ENCODE measurements at regions not wholly inside any gene's neighbourhood (a gene's known extent, or its start where the extent isn't known, plus 50 kb on each side); places are given as distances from the start of the nearest gene placed in this dataset.
A peak's percentile ranks its signal among the peaks of the same experiment; 100 is the strongest.

DNA sequence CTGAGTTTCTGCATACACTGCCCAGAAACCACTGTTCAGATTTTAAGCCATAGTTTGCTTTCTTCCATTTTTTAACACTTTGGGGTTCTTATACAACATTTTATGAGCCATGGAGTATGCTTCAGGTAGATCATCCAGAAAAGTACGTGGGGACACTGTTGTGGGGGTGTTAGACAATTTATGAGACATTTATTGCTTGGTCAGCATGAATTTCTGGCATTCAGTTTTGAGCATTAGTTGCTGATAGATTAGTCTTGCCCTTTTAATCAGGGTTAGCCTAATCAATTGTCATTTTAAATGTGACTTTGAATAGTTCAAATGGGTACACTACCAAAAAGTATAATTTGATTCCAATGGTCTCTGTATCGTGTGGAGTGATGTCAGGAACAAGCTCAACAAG, 434.9 kb downstream of the GPM6A start:
- no peak for DNase-seq

DNA sequence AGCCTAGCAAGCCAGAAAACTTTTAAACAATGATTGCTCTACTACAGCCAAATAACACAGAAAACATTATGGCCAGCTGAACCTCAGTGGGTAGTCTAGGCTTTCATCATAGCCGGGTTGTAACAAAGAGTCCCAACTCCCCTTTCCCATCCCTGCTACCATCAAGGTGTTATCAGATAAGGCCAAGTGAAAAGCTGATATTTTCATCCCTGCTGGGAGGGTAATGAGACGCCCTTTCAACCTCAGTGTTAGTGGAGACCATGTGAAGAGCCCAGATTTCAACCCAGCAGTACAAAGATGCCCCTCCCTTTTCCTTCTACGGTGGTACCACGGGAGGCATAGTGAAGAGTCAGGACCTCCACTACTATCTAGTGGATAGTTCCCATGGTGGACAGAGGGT, 433.7 kb downstream of the GPM6A start:
- no peak for DNase-seq

- no peak for DNase-seq
Observed at GRCh38 chr4:175380841-175381240, 431.2 kb downstream of the GPM6A start.

DNA sequence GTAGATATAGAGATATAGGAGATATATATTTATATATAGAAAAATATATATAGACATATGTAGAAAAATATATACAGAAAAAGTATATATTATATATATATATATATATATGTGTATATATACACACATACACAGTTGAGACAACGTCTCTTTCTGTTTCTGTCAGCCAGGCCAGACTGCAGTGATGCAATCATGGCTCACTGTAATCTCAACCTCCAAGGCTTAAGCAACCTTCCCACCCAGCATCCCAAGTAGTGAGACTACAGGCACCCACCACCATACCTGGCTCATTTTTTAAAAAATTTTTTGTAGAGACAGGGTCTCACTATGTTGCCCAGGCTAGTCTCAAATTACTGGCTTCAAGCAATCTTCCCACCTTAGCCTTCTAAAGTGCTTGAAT, 426.3 kb downstream of the GPM6A start:
- no peak for DNase-seq

DNA sequence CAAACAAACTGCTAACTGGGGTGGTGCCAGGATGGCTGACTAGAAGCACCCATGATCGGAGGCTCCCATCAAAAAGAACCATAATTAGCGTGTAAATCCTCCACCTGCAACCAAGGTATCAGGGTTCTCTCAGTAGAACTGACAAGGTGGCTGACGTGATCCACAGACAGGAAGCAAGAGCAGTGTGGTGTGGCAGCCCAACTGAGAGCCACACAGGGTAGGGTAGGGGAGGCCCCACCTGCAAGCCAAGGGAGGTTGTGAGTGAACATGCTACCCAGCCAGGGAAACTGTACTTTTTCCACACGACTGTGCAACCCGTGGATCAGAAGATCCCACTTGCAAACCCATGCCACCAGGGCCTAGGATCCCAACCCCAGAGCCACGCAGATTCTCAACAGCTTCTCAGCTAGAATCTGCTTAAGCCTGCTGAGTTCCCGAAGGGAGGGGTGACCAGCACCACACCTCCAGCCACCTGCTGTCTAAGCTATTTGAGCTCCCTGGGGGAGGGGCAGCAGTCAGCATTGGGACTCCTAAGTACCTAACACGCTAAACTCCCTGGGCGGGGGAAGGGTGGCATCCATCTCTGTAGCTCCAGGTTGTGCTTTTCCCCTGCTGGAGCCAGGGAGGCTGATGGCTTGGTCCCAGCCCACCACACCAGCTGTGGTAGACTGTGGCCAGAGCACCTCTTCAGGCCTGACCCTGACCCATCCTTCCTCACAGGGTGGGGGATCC, 425.1 kb downstream of the GPM6A start:
- DNase-seq, result no peak

DNA sequence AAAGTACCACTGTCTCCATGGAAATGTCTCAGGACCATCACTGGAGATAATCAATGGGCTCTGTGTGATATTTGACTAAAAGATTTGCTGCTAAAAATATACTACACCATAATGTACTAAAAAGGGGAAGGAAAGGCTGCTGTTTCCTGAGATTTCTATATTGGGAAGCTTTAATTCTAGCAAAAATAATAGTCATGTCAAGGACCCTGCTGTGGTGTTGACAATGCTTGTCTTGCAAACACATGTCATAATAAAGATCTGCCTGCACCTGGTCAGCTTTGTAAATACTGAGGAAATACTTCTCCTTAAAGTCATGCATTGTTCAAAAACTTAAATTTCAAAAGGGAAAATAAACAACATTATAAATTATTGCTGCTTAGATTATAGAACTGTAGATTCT, 417.9 kb downstream of the GPM6A start:
- no peak for DNase-seq

- no peak for DNase-seq
Observed at GRCh38 chr4:175405961-175406360, 406.1 kb downstream of the GPM6A start.

- no peak for DNase-seq
Observed at GRCh38 chr4:175407926-175408325, 404.1 kb downstream of the GPM6A start.

DNA sequence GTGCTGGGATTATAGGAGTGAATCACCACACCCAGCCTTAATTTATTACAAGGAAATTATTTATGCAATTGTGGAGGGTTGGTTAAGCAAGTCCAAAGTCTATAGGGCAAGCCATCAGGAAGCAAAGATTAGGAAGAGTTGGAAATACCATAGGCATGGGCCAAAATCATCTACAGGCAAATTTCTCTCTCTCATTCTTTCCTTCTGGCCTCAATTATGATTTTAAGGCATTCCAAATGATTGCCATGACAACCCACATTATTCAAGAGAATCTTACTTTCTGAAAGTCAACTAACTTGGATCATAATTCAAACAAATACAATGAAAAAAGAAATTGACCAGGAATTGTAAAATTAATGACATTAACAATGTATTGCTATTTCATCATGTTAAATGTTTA, 400.8 kb downstream of the GPM6A start:
- no peak for DNase-seq

DNA sequence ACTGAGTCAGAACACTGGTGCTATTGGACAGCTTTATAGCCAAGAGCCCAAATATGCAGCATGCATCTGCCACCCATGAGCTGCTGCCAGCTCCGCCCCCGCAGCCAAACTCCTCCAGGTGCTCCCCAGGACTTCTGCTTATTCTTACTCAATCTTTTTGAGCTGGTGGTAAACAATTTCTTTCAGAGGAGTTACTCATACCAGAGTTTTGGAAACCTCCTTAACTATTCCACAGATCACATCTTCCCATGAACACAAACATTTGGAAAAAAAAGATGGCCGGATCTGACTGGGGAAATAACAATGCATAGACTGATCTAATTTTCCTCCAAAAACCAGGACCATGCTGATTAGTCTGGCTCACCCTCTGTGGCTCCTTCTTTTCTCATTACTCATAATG, 399.9 kb downstream of the GPM6A start:
- no peak for DNase-seq

DNA sequence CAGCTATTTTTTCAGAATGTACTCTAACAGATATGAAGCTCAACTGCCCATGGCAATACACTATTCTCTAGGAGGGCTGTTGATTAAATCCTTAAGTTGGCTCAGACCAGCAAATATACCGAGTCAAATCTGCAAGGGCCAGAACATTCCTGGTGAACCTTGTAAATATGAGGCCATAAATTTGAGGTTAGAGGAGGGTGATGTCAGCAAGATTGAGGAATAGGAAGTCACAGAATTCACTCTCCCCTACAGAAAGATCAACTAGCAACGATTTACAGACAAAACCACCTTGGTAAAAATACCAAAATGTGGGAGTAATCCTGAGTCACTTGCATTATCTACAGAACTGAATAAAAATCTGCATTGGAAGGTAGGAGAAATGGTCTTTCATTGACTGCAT, 399.3 kb downstream of the GPM6A start:
- DNase-seq, result no peak

- DNase-seq, result no peak
Observed at GRCh38 chr4:175413561-175413960, 398.5 kb downstream of the GPM6A start.

DNA sequence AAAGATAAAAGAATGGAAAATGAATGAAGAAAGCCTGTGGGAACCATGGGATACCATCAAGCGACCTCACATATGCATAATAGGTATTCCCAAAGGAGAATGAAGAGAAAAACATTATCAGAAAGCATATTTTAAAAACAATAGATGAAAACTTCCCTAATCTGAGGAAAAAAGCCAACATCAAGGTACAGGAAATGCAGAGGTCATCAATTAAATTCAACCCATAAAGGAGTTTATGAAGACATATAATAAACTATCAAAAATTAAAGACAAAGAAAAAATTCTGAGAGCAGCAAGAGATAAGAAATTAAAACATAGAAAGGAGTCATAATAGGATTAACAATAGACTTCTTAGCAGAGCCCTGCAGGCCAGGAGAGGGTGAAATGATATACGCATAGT, 397.5 kb downstream of the GPM6A start:
- DNase-seq, result no peak

DNA sequence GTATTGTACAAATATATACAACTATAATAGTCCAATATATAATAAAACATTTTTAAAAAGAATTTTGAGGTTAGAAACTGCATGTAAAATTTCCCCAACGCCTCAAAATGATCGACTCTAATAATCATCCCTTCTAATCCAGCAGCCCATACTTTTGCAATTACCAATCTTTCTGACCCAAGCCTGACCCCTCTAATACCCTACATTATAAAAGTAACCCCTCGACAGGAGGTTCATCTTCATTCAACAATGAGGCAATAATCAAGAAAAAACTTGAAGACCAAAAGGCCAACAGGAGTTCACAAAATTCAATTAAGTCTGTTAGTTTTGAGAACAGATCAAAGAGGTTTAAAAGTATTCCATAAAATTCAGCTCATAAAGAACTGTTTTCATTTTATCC, 393.5 kb downstream of the GPM6A start:
- DNase-seq, result no peak

DNA sequence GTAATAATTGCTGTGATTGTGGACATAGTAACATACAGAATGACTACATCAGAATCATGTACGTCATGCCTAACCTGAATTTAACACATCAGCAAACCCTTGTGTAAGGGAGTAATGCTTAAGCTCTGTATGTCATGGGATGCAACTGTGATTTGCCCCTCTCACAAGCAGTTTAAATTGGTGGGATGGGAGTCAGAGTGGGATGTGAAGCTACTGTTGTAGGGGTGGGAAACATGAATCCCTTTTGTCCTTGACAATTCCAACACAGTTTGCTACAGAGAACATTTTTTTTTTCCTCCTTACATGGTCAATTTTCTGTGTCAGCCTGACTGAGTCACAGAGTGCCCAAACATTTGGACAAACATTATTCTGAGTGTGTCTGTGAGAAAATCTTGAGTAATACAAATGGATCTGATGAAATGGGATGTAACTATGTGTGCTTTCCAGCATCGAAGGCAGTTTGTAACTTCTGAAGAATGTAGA, 392.8 kb downstream of the GPM6A start:
- DNase-seq, result no peak

GRCh38 chr4:175421506-175421905, 390.6 kb downstream of the GPM6A start:
- DNase-seq, result no peak

DNA sequence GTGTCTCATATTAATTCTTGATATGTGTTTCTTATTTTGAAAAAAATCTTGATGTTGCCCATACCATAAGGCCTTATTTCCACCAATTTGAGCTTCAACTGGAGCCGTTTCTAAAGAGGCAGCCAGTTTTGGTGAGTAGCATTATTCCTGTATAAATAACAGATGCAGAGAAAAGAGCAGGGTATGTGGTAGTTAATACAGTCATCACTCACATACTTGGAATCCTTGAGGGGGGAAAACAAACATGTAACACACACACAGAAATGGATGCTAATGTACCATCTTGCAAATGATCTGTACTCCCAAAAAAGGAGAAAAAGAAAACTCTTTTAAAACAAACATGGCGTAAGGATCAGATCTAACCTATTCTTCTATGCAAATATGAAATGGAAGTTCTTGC, 389.7 kb downstream of the GPM6A start:
- no peak for DNase-seq

DNA sequence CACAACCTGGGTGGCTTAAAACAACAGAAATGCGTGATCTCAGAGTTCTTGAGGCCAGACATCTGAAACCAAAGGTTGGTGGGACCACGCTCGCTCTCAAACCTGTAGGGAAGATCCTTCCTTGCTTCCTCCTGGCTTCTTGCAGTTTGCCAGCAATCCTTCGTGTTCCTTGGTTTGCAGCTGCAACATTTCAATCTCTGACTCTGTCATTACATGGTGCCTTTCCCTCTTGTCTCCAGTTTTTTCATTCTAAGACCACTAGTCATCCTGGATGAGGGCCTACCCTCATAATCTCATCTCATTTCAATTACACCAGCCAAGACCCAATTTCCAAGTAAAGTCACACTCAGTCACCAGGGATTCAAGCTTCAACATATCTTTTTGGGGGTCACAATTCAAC, 388.0 kb downstream of the GPM6A start:
- DNase-seq, result no peak

DNA sequence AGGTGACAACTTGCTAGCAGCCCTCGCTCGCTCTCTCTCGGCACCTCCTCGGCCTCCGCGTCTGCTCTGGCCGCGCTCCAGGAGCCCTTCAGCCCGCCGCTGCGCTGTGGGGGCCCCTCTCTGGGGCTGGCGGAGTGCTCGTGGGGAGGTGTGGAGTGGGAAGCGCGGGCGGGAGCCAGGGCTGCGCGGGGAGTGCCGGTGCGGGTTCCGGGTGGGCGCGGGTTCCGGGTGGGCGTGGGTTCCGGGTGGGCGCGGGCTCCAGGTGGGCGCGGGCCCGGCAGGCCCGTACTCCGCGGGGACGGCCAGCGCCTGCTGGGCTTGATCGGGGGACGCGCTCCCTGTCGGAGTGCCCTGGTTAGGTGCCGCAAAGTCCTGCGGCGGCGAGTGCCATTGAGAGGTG, 384.3 kb downstream of the GPM6A start:
- no peak for DNase-seq

GRCh38 chr4:175431694-175432093, 380.4 kb downstream of the GPM6A start:
- DNase-seq, result no peak

DNA sequence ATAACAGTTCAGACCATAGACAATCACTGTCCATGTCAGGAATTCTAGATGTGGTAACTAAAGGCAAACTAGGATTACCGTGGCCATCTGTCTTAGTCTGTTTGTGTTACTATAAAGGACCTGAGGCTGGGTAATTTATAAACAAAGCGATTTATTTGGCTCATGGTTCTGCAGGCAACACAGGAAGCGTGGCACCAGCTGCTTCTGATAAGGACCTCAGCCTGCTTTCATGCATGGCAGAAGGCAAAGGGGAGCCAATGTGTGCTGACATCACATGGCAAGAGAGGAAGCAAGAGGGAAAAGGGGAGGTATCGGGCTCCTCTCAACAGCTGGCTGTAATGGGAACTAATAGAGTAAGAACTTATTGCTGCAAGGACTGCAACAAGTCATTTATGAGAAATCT, 376.7 kb downstream of the GPM6A start:
- peak; percentile 51 for DNase-seq

DNA sequence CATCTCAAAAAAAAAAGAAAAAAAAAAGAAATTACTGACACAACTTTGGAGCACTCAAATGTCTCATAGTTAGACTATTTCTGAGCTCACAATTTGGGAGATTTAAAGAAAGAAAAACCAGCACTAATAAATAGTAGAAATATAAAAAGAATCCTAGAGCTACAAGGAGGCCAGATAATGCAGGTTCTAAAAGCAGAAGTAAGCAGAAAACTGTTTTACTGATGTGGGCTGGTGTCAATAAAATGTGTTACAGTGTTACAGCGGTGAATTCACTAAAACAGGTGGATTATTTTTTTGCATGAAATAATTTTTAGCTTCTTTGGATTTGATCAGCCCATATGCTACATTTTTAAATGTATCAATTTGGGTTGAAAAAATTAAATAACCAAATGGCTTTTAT, 375.9 kb downstream of the GPM6A start:
- no peak for DNase-seq

DNA sequence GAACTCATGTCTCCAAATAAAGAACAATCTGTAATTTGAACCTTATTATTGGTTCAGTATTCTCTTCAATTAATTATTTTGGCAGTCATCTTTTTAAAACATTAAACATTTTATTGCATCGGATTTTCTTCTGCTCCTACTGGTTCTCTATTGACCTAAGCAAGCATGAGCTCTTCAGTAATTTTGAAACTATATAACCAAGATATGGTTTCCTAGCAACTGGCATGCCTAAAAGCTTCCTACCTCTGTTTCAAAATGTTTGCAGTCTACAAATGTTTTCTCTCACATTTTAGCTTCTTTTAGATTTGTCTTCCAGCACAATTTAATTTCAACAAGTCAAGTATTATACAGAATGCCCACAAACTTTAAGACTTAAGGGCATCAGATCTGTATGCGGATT, 371.3 kb downstream of the GPM6A start:
- DNase-seq, result no peak

GRCh38 chr4:175441256-175441655, 370.8 kb downstream of the GPM6A start:
- DNase-seq, result no peak

GRCh38 chr4:175443547-175443946, 368.5 kb downstream of the GPM6A start:
- no peak for DNase-seq
